Panc1 (cell line): ENCODE measurements at regions not wholly inside any gene's neighbourhood (a gene's known extent, or its start where the extent isn't known, plus 50 kb on each side); places are given as distances from the start of the nearest gene placed in this dataset.

Source experiments
- ATAC-seq: fragments of 200-7000 bp; cut with Tn5 transposase; 2 replicates; pipeline ENCODE4 v1.9.1; 2020; ENCODE audit warnings: mild to moderate bottlenecking, moderate library complexity
- BruUV-seq: library from RNA; stranded (reverse); fragments of 400-500 nt; replicated peaks from 2 replicates; lab custom pipeline; 2021; lab: Mats Ljungman, UMichigan
- CTCF ChIA-PET: fragments of 300-600 bp; sonication (Branson Sonifier 250); formaldehyde crosslinking; loops from one replicate; lab custom pipeline; 2022; ENCODE audit warnings: antibody characterized with exemption; lab: Charles Lee
- POLR2A ChIA-PET: fragments of 300-600 bp; sonication (Branson Sonifier 250); formaldehyde crosslinking; loops from one replicate; lab custom pipeline; 2022; ENCODE audit warnings: antibody characterized with exemption; lab: Charles Lee
- DNase-seq: peaks from one replicate; pipeline ENCODE4 v3.0.0-alpha.2; 2010; ENCODE audit warnings: low read depth, low spot score
- H3K27ac ChIP-seq: 2 replicates; pipeline ENCODE4 v1.5.1; 2011; ENCODE audit warnings: mild to moderate bottlenecking, low read length, inconsistent platforms
- H3K27me3 ChIP-seq: fragments of 200-500 bp; sonication (Bioruptor generic); 2 replicates; pipeline ENCODE4 v1.6.0; 2014; ENCODE audit warnings: low read length, inconsistent platforms; ENCODE audit not compliant: control insufficient read depth, insufficient read depth
- H3K36me3 ChIP-seq: fragments of 200-500 bp; sonication (Bioruptor generic); 2 replicates; pipeline ENCODE4 v1.5.1; 2014; ENCODE audit warnings: inconsistent platforms, mild to moderate bottlenecking, low read length, moderate library complexity; ENCODE audit not compliant: control insufficient read depth, insufficient read depth
- H3K4me1 ChIP-seq: 2 replicates; pipeline ENCODE4 v1.5.1; 2011; ENCODE audit warnings: inconsistent platforms, mild to moderate bottlenecking, low read length, moderate library complexity; ENCODE audit not compliant: control insufficient read depth, insufficient read depth
- H3K4me3 ChIP-seq, 2 experiments: 2 replicates each; pipeline ENCODE4 v1.5.1; 2011 to 2012; ENCODE audit warnings: low read depth in 2 of 2, low read length in 2 of 2, mild to moderate bottlenecking in 2 of 2, inconsistent platforms in 1 of 2, moderate library complexity in 1 of 2
- H3K9me3 ChIP-seq: fragments of 200-500 bp; sonication (Bioruptor generic); 2 replicates; pipeline ENCODE4 v1.5.1; 2014; ENCODE audit warnings: low read depth, mild to moderate bottlenecking, inconsistent platforms, low read length, moderate library complexity; ENCODE audit not compliant: control insufficient read depth, insufficient read depth
- POLR2AphosphoS5 ChIP-seq: IDR thresholded peaks from 2 replicates; pipeline ENCODE4 v1.6.1; 2012; ENCODE audit warnings: mild to moderate bottlenecking, low read depth, low read length, moderate library complexity
- REST ChIP-seq, 2 experiments: IDR thresholded peaks; 2 replicates each; pipeline ENCODE4 v1.6.1; 2011 to 2012; ENCODE audit warnings: low read depth in 2 of 2, control low read depth in 1 of 2, low read length in 1 of 2, mild to moderate bottlenecking in 1 of 2, moderate library complexity in 1 of 2; ENCODE audit not compliant: insufficient read depth in 1 of 2
- SIN3A ChIP-seq: IDR thresholded peaks from 2 replicates; pipeline ENCODE4 v1.6.1; 2012; ENCODE audit warnings: low read depth, mild to moderate bottlenecking, low read length, moderate library complexity, borderline replicate concordance; ENCODE audit not compliant: insufficient read depth
- TCF7L2 ChIP-seq: IDR thresholded peaks from 2 replicates; pipeline ENCODE4 v1.6.1; 2011; ENCODE audit warnings: mild to moderate bottlenecking, low read depth, low read length, inconsistent platforms
- in situ Hi-C: cut with HindIII; loops from 2 replicates; pipeline ENCODE4 v1.10.0; 2016; ENCODE audit warnings: low sequenced_read_pairs, low pct_unique_long_range_greater_than_20kb
- intact Hi-C: fragments of 100-400 bp; cut with micrococcal nuclease; formaldehyde crosslinking; loops from one replicate; pipeline ENCODE4 v1.10.0; 2022; ENCODE audit not compliant: unreplicated experiment
- TF ChIP-seq, protein P1 (sequence below): fragments of 450-650 bp; IDR thresholded peaks from 2 replicates; pipeline ENCODE4 v1.5.1; 2017; ENCODE audit warnings: mild to moderate bottlenecking

DNA sequence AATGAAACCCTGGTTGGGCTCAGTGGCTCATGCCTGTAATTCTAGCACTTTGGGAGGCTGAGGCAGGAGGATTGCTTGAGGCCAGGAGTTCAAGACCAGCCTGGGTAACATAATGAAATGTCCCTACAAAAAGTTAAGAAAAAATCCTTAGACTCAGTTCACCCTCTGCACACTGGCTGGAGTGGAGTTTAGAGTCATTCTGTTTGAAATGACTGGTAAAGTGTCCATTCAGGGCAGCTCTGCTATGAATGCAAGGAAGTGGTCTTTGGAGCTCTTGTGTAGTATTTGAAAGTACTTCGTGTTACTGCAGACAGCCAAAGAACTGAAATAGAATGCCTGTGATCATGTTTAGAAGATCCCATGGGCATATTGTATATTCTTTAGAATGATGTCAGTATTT, 466.5 kb downstream of the PCNX1 start:
- ChIA-PET CTCF (no interaction called here), POLR2A (no interaction called here)
- H3K36me3 ChIP-seq: no peaks in the 10 kb centered on the region
- no peaks in the 10 kb centered on the region for H3K4me1 ChIP-seq
- BruUV-seq: no TSS peak
- intact Hi-C loops: no loop called here
- TF ChIP-seq, protein P1, sequence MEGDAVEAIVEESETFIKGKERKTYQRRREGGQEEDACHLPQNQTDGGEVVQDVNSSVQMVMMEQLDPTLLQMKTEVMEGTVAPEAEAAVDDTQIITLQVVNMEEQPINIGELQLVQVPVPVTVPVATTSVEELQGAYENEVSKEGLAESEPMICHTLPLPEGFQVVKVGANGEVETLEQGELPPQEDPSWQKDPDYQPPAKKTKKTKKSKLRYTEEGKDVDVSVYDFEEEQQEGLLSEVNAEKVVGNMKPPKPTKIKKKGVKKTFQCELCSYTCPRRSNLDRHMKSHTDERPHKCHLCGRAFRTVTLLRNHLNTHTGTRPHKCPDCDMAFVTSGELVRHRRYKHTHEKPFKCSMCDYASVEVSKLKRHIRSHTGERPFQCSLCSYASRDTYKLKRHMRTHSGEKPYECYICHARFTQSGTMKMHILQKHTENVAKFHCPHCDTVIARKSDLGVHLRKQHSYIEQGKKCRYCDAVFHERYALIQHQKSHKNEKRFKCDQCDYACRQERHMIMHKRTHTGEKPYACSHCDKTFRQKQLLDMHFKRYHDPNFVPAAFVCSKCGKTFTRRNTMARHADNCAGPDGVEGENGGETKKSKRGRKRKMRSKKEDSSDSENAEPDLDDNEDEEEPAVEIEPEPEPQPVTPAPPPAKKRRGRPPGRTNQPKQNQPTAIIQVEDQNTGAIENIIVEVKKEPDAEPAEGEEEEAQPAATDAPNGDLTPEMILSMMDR: no peak
- TF ChIP-seq SIN3A (no peak), TCF7L2 (no peak), REST (IDR thresholded peaks at IDR 0.05; ENCODE audit: insufficient read depth in 1 of 2, low read depth in 2 of 2, low read length in 1 of 2) (no peak)
- no peak for ATAC-seq
- H3K27ac ChIP-seq: no peak overlapping the region
- in situ Hi-C loops: no loop called here
- H3K4me3 ChIP-seq: no peak overlapping the region
- DNase-seq: no peak
- H3K27me3 ChIP-seq: no peaks in the 10 kb centered on the region
- H3K9me3 ChIP-seq: peaks cover 5% of the 10 kb centered on the region; the same call in 1 of the 2 replicates

DNA sequence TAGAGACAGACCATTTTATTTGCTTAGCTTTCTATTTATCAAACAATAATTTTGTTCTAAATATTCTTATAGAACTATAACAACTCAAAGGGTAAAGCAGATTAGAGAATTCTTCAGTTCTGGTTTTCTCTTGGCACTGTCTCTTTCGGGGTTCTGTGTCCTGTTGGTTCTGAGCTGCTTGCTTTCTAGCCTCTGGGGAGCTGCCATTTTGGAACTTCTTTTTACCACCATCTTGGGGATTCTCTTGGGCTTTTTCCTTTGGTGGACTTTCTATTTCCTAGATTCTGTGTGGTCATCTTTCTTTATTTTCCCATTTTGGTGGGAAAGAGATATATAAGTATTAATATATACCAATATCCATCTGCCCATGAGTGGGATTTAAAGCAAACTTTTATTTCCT, 467.7 kb downstream of the PCNX1 start:
- Histone ChIP-seq H3K27ac (no peak overlapping the region), H3K4me3 (no peak overlapping the region), H3K9me3 (peaks cover 5% of the 10 kb centered on the region; the same call in 1 of the 2 replicates), H3K27me3 (no peaks in the 10 kb centered on the region), H3K4me1 (no peaks in the 10 kb centered on the region), H3K36me3 (no peaks in the 10 kb centered on the region)
- DNase-seq (no peak), ATAC-seq (no peak)
- in situ Hi-C loops (no loop called here), intact Hi-C loops (no loop called here)
- BruUV-seq: no TSS peak
- TF ChIP-seq SIN3A: no peak
- TF ChIP-seq, protein P1: no peak
- TF ChIP-seq REST (IDR thresholded peaks at IDR 0.05; ENCODE audit: insufficient read depth in 1 of 2, low read depth in 2 of 2, low read length in 1 of 2): no peak
- no peak for TF ChIP-seq TCF7L2
- TF ChIP-seq POLR2AphosphoS5: no peak
- ChIA-PET POLR2A (no interaction called here), CTCF (no interaction called here)
